IPS-NIHi7 (cell line): ENCODE measurements at regions not wholly inside any gene's neighbourhood (a gene's known extent, or its start where the extent isn't known, plus 50 kb on each side); places are given as distances from the start of the nearest gene placed in this dataset.
A peak's percentile ranks its signal among the peaks of the same experiment; 100 is the strongest.

Experiments
- DNase-seq: peaks from one replicate; pipeline ENCODE4 v3.0.0; 2012; ENCODE audit warnings: mixed read lengths; ENCODE audit errors: extremely low spot score

GRCh38 chr15:31262143-31262530 lies 64.5 kb upstream of the KLF13 start:
- DNase-seq, result no peak

DNA sequence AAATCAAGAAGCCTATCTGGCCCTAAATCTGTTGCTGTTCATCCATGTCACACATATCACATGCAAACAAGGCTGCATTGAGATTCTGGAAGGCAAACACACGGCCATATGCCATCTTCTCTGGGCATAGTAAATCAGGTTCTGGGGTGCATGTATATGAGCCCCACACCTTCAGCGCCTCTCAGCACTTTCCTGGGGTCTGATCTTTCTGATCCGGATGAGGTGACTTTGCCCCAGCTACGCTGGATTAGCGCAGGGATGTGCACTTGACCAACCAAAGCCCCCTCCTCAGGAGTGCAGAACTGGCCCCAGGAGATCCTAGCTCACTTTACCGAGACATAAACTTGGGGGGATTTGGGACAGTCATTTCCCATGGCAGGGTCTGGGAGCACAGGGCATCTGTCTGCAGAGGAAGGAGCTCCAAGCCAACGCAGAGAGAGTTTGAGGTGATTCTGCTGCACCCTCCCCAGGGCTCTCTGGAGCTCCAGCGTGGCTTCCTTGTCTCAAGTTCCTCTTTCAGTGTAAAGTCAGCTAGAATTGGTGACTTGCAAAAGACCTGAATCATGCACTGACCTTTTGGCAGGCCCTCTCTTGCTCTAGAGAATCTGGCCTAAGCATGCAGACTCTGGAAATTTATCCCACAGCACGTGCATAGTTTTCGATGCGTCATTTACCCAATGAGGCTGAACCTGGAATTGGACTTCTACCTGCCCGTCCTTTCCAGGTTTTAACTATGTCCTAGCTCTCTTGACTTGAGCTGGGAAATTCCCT lies 63.5 kb upstream of the KLF13 start:
- no peak for DNase-seq

GRCh38 chr15:31263751-31264558 lies 62.7 kb upstream of the KLF13 start:
- no peak for DNase-seq

DNA sequence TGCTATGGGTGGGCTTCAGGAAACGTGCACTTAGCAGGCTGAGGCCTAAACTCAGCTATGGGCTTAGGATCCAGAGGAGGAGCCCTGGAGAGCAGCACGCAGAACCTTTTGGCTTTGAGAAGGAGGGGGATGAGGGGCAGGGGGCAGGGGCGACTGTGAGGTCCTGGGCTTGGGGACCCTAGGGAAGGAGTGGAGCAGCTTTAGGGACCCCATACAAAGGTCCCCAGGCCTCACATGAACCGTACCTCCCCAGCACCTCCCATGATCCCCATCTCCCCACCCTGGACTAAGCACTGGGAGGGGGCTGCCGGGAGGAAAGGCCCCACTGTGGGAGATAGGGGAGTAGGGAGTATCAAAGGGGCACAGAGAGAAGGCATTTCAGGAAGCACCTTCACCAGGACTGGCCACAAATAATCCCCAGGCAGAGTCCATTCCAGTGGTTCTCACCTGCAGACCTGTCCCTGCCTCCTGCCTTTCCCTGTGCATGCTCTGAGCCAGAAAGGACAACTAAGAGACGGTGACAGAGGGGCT lies 62.0 kb upstream of the KLF13 start:
- DNase-seq, result no peak

DNA sequence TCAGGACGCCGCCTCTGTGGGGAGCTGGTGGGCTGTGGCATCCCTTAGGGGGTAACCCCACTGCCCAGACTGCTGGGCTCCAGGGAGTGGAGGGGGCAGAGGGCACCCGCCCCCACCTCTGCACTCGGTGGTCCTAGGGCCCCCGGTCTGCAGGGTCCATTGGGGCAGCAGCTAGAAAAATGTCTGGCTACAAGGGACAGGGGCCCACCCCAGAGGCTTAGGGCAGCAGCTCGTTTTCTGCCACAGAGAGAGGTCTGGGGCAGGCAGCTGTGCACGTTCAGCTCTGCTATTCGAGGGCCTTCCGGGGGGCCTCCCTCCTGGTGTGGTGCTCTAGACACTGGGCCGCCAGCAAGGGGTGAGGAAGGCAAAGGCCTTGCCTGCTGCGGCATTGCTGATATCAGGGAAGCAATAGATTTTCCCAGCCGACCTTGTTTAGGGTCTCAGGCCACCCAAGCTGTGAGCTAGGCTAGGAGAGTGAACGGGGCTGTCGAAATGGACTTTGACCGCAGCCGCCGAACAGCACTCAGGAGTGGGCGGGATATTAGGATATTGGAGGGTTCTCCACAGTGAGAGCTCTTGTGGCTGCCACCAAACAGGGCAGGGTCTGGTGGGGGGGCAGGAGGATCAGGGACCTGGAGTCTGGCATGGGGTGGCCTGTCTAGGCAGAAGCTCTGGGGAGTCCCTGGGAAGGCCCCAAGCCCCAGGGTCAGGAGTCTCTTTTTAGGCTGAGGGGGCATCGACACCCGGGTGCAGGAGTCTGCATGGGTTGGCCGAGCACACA lies 61.4 kb upstream of the KLF13 start:
- DNase-seq, result no peak

DNA sequence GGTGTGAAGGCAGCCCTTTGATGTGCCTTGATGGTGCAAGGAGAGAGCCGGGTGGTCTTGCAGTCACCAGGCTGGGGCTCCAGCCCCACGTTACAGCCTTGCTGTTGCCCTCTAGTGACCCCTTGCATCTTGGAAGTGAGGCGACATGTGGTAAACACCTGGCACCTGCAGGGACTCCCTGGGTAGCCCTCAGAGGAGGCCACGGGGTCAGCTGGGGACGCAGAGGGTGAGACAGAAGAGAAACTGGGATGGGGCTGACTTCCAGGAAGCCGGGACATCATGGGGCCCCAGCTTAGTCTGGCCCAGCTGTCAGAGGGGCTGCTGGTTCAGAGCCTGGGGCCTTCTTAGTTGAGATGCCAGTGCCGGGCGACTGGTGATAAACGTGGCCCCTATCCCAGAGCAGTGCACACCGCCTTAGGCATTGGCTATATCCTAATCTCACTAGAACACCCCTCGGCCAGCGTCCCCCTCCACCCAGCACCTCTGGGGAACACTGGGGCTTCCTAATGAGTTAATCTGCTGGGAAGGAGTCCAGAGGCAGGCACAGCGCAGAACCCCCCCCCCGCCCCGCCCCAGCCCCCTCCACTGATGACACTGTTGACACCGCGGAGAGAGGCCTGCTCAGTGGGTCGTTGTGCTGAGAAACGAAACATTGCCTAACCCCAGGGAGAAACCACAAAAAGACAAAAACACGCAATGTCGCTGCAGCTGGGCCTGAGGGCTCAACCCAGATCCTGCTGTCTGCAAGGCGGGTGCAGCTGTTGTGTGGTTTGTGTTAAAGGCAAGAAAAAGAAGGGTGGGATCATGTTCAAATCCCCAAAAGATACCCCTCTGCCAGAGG lies 60.5 kb upstream of the KLF13 start:
- DNase-seq, result no peak

- no peak for DNase-seq
Measured at GRCh38 chr15:31266712-31267111, 59.9 kb upstream of the KLF13 start.

DNA sequence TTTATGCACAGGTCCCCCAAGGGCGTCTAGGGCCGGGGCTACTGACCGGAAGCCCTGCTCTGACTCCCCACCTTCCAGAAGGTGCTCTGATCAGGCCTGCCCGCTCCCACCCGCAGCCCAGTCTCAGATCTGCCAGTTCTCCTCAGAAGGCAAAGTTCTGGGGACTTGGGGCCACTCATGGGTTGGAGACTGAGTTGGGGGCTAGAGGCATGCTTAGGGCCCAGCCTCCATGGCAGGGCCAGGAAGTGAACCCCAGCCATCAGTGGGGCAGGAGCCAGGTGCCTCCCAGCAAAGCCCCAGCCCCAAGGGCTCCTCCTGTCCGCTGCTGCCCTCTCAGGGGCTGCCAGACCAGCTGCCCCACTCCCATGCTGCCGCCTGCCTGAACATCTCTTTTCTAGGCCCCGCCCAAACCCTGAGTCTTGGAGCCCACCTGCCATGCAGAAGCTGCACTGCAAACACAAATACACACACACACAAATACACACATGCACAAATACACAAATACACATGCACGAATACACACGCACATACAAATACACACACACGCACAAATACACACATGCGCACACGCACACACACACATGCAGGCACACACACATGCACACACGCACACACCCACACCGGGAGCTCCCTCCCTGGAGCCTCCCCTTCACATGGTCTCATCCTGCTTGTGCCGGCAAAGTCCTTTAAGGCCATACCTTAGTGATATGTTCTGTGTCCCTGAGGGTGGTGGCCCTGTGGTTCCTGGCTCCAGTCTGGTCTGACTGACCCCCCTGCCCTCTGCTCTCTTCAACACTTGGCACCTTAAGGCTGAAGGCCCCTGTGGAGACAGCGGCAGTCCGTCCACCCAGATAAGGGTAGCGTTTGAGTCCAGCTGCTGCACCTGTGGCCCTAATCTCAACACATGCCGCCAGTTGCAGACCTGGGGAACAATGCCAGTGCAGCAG lies 59.2 kb upstream of the KLF13 start:
- DNase-seq, result no peak

DNA sequence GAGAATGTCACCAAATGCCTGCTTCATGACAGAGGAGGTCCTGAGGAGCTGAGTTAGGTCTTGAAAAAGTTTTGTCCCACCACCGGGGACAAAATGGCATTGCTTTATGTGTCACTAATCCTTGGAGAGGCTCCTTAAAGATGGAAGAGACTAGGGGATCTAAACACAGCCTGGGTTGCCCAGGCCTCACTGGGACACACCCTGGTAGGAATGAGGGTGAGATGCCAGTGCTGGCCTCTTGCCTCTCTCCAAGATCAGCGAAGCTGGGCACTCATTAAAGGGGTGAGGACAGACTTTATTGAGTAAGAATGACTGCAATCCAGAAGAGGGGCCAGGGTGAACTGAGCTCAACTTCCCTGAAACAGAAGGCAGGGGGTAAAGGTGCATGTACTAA lies 58.5 kb upstream of the KLF13 start:
- no peak for DNase-seq

DNA sequence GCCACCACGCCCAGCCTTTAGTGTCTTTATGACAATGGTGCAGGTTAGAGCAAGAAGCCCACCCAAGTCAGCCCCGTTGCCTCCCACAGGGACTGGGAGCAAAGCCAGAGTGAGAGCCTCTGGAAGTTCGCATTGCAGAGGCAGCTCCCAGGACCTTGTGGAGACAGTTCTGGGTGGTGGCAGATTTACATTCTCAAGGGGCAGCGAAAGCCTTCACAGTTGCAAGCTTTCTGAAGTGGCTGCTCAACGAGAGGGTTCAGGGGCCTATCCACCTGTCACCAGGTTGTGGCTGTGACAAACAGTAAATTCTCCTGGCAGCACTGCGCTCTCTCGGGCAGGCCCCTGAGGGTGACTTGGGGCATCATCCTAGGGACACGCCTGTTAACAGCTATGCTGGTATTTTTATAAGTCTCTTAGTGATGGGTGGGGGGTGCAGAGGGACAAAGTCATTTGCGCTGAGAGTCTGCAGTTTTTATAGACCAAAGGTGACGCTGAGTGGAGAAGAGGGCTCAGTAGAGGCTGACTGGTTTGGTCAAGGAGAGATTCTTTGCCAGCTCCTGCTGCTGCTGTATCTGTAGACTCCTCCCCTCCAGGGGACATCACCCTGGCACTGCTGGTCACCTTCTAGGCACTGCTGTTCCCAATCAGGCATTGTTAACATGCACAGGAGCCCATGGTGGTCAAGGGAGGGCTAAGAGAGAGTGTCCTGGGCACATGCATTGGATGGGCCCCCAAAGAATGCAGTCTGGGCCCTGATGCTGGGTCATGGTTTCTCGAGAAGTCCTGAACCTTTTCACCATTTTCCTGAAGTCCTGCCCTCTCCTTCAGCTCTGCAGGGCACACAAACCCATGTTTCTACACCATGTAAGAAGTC lies 57.5 kb upstream of the KLF13 start:
- no peak for DNase-seq

DNA sequence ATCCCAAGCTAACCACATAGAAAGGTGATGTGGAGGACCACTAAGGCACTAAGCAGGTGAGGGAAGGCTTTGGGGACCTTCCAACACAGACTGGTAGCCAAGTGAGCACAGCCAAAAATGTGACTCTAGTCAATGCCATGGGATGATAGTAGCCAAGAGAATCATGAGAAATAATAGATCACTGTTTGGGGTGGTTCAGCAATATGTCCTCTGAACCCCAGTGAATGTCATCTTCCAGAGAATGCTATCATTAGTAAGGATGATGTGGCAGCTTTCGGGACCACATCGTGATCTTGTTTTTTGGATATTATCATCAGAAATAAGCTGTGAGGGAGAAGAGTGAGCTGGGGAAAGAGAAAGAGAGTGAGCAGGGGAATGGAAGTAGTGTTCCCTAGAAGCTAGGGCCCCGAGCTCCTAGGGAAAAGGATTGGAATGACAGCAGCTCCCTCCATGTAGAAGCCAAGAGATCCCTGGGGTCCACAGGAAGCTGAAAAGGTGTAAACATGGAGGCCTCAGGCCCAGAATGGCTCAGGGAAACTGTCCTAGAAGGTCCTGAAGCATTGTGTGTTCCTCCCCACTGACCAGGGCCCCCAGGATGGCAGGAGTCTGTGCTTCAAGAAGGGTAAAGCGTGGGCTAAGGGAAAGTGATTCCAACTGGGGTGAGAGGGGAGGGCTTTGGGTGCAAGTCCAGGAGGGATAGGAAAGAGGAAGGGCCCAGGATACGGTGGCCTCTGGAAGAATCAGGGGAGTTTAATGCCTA lies 56.6 kb upstream of the KLF13 start:
- no peak for DNase-seq

DNA sequence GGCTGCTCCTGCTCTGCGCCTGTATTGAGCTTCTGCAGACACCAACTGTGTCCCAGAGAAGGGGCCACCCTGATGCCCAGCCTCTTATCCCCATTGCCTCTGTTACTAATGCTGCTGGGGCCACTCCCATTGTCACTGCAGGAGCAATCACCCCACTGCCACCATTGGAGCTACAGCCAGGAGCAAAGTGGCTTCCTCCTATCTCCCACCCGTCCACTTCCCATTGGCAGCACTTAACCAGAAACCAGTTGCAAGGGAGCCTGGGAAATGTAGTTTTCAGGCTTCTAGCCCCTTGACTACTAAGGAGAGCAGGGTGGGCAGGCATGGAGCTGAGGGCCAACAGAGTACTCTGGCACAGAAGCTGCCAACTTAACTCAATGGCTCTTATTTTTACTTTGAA lies 55.9 kb upstream of the KLF13 start:
- DNase-seq, result peak; percentile 75

DNA sequence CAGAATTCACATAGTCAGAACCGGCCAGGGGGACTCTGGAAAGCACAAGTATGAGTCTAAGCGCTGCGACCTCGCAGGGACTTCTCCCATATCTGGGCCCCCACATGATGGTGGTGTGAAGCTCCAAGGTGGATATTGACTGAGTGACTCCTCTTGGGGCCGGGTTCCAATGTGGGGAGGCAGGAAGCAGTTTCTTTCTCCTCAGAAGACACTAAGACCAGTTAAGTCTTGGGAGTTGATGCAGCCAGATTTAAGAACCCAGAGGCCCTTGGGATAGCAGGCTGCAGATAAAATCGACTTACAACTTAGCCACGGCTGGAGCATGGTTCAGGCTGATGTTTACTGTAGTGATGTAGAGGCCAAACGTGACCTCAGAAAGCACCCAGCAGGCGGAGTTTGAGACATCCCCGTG lies 55.4 kb upstream of the KLF13 start:
- no peak for DNase-seq

GRCh38 chr15:31271711-31272557 lies 54.7 kb upstream of the KLF13 start:
- DNase-seq, result no peak

DNA sequence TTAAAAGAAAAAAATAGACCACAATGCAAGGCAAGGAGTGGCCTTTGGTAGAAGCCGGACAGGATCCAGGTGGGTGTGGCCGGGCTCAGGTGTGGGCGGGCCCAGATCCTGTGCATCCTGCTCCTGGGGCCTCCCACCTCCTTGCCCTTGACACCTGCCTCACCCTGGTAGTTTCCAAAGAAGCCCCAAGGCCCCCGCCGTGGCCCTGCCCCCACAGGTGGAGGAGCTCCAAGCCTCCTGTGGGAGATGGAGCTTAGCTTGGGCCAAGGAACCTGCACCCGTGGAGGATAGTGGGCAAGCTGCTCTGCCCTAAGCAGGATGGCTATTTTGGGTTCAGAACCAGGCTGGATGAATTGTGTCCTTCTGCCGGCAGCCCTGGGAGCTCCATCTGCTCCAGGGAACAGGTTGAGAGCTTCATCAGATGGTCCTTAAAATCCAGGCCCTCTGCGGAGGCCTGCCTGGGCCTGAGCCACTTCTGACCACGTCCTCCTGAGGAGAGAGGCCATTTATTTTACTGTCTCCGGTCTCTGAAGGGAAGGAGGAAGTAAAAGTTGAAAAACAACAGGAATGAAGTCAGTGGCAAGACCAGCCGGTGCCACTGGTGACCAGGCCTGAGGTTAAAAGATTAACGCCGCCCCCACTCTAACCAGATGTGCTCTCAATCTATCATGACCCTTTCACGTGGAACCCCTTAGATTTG lies 53.9 kb upstream of the KLF13 start:
- DNase-seq, result peak; percentile 29

DNA sequence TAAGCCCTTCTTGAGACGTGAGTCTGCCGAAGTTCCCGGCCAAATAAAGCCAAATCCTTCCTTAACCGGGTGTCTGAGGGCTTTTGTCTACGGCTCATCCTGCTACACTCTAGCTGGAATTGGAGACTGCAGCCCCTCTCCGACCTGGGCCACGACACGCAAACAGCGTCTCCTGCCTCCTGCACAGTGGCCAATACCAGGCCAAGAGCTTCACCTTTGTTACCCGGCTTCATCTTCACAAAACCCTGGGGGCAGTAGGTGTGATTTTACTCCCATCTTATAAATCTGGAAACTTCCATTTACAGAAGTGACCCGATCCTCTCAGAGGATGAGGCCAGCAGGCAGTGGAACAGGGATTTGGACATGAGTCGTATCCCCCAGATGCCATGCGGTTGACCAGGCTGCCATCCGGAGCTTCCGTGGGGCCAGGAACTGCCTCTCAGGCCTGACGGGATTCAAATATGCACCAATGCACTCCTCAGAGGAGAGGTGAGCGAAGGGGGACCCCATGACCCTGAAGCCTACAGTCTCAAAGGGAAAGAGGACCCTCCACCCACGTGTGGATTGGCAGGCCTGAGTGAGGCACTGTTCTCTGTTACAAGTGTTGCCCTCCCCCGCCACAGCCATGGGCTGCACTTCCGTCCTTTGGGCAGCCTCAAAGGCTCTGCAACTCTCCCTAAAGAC lies 53.2 kb upstream of the KLF13 start:
- no peak for DNase-seq
